OCI-LY1 (cell line): ENCODE measurements at regions not wholly inside any gene's neighbourhood (a gene's known extent, or its start where the extent isn't known, plus 50 kb on each side); places are given as distances from the start of the nearest gene placed in this dataset.

Experiments
- H2AFZ ChIP-seq: fragments of 200-600 bp; sonication (generic), shearing (Covaris generic); 2 replicates; pipeline ENCODE4 v1.6.0; 2014; ENCODE audit warnings: antibody characterized with exemption, mild to moderate bottlenecking, low read length
- H3F3A ChIP-seq: fragments of 200-600 bp; sonication (generic), shearing (Covaris generic); 2 replicates; pipeline ENCODE4 v1.6.0; 2014; ENCODE audit warnings: mild to moderate bottlenecking, antibody characterized with exemption, low read length, moderate library complexity; ENCODE audit not compliant: insufficient read depth
- H3K27ac ChIP-seq: fragments of 200-600 bp; sonication (generic); 2 replicates; pipeline ENCODE4 v1.5.1; 2014; ENCODE audit warnings: low read length, mixed run types, mild to moderate bottlenecking, low read depth; ENCODE audit not compliant: poor library complexity, severe bottlenecking
- H3K27me3 ChIP-seq: fragments of 200-600 bp; sonication (generic); 2 replicates; pipeline ENCODE4 v1.6.0; 2014; ENCODE audit warnings: antibody characterized with exemption, mild to moderate bottlenecking, low read length, moderate library complexity; ENCODE audit not compliant: insufficient read depth
- H3K36me3 ChIP-seq: fragments of 200-600 bp; sonication (generic); 2 replicates; pipeline ENCODE4 v1.6.1; 2014; ENCODE audit warnings: mild to moderate bottlenecking, antibody characterized with exemption, low read length, moderate library complexity, mixed read lengths; ENCODE audit not compliant: insufficient read depth
- H3K4me1 ChIP-seq: fragments of 200-600 bp; sonication (generic); 2 replicates; pipeline ENCODE4 v1.5.1; 2014; ENCODE audit warnings: mild to moderate bottlenecking, low read length, moderate library complexity; ENCODE audit not compliant: insufficient read depth, severe bottlenecking
- H3K4me2 ChIP-seq: fragments of 200-600 bp; sonication (generic), shearing (Covaris generic); 2 replicates; pipeline ENCODE4 v1.6.1; 2014; ENCODE audit warnings: low read length
- H3K4me3 ChIP-seq: fragments of 200-600 bp; sonication (generic); 2 replicates; pipeline ENCODE4 v1.5.1; 2014; ENCODE audit warnings: low read length, low read depth, mild to moderate bottlenecking, mixed read lengths; ENCODE audit not compliant: poor library complexity, severe bottlenecking
- H3K79me2 ChIP-seq: fragments of 200-600 bp; shearing (Covaris generic); 2 replicates; pipeline ENCODE4 v1.6.1; 2016; ENCODE audit warnings: mixed run types, low read length, mixed read lengths; ENCODE audit not compliant: insufficient read depth
- H3K9ac ChIP-seq: fragments of 200-600 bp; sonication (generic), shearing (Covaris generic); 2 replicates; pipeline ENCODE4 v1.6.1; 2014; ENCODE audit warnings: mild to moderate bottlenecking, low read length, mixed read lengths
- H3K9me2 ChIP-seq: fragments of 200-600 bp; sonication (generic), shearing (Covaris generic); 2 replicates; pipeline ENCODE4 v1.6.1; 2014; ENCODE audit warnings: low read depth, mild to moderate bottlenecking, low read length, mixed read lengths
- H3K9me3 ChIP-seq: fragments of 200-600 bp; shearing (Covaris generic); 2 replicates; pipeline ENCODE4 v1.6.1; 2014; ENCODE audit warnings: low read length, mixed read lengths
- H4K20me1 ChIP-seq: fragments of 200-600 bp; sonication (generic), shearing (Covaris generic); 2 replicates; pipeline ENCODE4 v1.6.0; 2016; ENCODE audit warnings: mild to moderate bottlenecking, low read length; ENCODE audit not compliant: insufficient read depth
- EZH2 ChIP-seq: fragments of 200-600 bp; sonication (generic), shearing (Covaris generic); IDR thresholded peaks from 2 replicates; pipeline ENCODE4 v1.8.0; 2017; ENCODE audit warnings: borderline replicate concordance, mixed run types, mild to moderate bottlenecking, antibody characterized with exemption, low read length, moderate library complexity, mixed read lengths
- TF ChIP-seq, protein P1 (sequence below): fragments of 200-600 bp; sonication (generic), shearing (Covaris generic); IDR thresholded peaks from 2 replicates; pipeline ENCODE4 v1.5.1; 2017; ENCODE audit warnings: mild to moderate bottlenecking, antibody characterized with exemption, low read length, moderate library complexity, mixed read lengths

DNA sequence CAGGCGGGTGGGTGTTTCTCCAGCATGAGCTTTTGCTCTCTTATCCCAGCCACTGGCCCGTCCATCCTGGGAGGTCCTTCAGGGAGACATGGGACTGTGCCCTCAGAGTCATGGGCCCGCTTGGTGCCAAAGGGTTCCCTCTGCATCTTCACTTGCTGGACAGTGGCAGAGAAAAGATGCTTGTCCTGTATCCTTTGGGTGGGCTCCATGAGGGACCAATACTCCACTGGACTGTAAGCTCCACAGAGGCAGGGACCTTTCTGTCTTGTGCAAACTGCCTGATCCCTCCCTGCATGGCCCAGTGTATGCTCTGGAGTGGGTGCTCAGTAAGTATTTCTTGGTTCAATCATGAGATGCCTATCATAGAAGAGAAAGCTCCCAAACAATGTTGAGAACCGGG is 184.8 kb upstream of the WSCD1 start:
- Histone ChIP-seq H3K9ac (no peak overlapping the region), H4K20me1 (no peaks in the 10 kb centered on the region), H3K4me1 (no peaks in the 10 kb centered on the region), H3K9me3 (no peaks in the 10 kb centered on the region), H3K27me3 (no peaks in the 10 kb centered on the region), H3F3A (no peaks in the 10 kb centered on the region), H2AFZ (no peak overlapping the region), H3K4me2 (no peak overlapping the region), H3K9me2 (no peaks in the 10 kb centered on the region), H3K27ac (no peak overlapping the region), H3K4me3 (no peak overlapping the region), H3K36me3 (no peaks in the 10 kb centered on the region), H3K79me2 (no peaks in the 10 kb centered on the region)
- TF ChIP-seq EZH2: no peak
- TF ChIP-seq, protein P1, sequence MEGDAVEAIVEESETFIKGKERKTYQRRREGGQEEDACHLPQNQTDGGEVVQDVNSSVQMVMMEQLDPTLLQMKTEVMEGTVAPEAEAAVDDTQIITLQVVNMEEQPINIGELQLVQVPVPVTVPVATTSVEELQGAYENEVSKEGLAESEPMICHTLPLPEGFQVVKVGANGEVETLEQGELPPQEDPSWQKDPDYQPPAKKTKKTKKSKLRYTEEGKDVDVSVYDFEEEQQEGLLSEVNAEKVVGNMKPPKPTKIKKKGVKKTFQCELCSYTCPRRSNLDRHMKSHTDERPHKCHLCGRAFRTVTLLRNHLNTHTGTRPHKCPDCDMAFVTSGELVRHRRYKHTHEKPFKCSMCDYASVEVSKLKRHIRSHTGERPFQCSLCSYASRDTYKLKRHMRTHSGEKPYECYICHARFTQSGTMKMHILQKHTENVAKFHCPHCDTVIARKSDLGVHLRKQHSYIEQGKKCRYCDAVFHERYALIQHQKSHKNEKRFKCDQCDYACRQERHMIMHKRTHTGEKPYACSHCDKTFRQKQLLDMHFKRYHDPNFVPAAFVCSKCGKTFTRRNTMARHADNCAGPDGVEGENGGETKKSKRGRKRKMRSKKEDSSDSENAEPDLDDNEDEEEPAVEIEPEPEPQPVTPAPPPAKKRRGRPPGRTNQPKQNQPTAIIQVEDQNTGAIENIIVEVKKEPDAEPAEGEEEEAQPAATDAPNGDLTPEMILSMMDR: no peak

DNA sequence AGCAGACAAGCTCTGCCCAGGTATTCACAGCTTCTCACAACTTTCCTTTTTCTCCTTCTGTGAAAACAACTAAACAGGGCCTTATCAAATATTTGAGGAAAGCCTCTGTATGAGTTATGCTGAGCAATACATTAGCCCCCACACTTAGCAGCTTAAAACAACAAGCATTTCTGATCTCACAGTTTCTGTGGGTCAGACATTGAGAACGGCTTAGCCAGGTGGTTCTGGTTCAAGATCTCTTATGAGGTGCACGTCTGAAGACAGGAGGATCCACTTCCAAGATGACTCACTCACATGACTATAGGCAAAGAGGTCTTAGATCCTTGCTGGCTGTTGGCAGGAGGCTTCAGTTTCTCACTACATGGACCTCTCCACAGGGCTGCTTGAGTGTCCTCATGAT is 181.4 kb upstream of the WSCD1 start:
- Histone ChIP-seq H3K79me2 (no peaks in the 10 kb centered on the region), H3K4me1 (no peaks in the 10 kb centered on the region), H3K9me2 (no peaks in the 10 kb centered on the region), H3K9me3 (no peaks in the 10 kb centered on the region), H3K27ac (no peak overlapping the region), H3K4me3 (no peak overlapping the region), H4K20me1 (no peaks in the 10 kb centered on the region), H3K36me3 (no peaks in the 10 kb centered on the region), H3K27me3 (no peaks in the 10 kb centered on the region), H3K9ac (no peak overlapping the region), H3K4me2 (no peak overlapping the region), H2AFZ (no peak overlapping the region), H3F3A (no peaks in the 10 kb centered on the region)
- TF ChIP-seq, protein P1: no peak

DNA sequence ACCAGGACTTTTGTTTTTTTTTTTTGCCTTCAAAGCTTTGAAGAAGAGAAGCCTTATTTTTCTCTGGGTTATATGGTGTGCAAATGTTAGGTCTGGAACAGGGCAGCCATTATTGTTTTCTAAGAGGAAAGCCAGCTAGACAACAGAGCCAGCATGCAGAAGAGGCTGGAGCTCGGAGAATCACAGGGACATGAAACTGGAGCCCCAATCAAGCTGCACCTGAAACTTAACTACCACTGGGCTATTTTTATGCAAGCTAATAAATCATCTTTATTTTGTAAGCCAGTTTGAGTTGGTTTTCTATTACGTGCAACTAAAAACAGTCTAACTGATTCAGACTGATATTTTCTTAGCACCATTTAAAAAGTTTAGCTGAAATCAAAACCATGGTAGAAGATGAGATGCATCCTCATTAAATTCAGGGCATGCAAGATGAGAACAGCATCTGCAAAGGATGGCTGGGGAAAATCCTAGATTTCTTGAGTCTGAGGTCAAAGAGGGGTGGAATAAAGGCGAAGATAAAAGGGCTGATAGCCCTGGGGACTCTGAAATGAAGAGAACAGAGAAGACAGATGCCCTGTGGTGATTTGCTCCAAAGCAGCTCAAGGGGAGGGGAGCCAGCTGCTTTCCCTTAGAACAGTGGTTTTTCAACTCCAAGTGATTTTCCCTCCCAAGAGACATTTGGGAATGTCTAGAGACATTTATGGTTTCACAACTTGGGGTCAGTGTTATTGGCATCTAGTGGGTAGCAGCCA is 177.1 kb upstream of the WSCD1 start:
- Histone ChIP-seq H3K4me1 (no peaks in the 10 kb centered on the region), H3K79me2 (no peaks in the 10 kb centered on the region), H3K4me2 (no peak overlapping the region), H4K20me1 (no peaks in the 10 kb centered on the region), H3K9ac (no peak overlapping the region), H3K27ac (no peak overlapping the region), H3K27me3 (no peaks in the 10 kb centered on the region), H3K4me3 (no peak overlapping the region), H2AFZ (no peak overlapping the region), H3K36me3 (no peaks in the 10 kb centered on the region), H3K9me2 (no peaks in the 10 kb centered on the region), H3K9me3 (no peaks in the 10 kb centered on the region), H3F3A (no peaks in the 10 kb centered on the region)
- TF ChIP-seq, protein P1: no peak
- TF ChIP-seq EZH2: no peak
